ENCODE measurements at regions not wholly inside any gene's neighbourhood (a gene's known extent, or its start where the extent isn't known, plus 50 kb on each side); places are given as distances from the start of the nearest gene placed in this dataset.
A peak's percentile ranks its signal among the peaks of the same experiment; 100 is the strongest.

DNA sequence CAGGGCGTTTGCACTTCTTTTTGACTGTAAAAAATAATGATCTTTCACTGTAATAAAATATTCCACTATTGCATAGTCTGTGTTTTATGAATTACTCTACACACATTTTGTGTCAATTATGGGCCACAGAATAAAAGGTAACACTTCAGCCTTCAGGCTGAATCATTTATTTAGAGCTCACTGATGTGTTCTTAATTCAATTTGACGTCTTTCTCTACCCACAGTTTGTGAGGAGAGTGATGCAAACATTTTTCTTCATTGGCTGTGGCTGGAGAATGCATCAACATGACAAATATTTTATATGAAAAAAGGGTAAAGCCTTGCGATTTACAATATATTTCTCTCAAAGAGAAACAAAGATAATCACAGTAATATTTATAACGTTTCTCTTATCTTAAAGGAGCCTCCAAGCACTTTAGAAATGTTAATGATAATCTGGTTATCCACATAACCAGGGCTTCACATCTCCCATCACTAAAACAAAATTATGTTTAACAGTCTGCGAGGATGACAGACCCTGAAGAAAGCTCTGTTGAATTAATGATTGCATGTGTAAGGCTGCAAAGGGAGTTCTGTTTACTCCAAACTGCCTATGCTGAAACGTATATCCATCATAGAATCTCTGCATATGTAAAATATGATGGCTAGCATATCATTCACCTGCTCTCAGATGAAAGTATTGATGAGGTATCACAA, 951.3 kb downstream of the ZPLD1 start:
- no peak for DNase-seq

DNA sequence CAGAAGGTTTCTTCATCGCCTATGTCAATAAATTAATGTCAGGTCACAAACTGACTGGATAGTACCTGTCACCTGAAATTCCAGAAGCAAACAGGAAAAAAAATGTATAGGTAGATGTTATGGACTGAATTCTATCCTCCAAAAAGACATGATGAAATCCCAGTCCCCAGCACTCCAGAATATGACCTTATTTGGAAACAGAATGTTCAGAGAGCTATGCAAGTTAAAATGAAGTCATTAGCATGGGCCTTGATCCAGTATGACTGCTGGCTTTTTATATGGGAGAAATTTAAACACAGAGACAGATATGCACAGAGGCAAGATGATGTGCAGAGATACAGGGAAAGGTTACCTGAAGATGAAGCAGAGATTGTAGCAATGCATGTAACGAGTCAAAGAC, 953.4 kb downstream of the ZPLD1 start:
- DNase-seq = no peak

DNA sequence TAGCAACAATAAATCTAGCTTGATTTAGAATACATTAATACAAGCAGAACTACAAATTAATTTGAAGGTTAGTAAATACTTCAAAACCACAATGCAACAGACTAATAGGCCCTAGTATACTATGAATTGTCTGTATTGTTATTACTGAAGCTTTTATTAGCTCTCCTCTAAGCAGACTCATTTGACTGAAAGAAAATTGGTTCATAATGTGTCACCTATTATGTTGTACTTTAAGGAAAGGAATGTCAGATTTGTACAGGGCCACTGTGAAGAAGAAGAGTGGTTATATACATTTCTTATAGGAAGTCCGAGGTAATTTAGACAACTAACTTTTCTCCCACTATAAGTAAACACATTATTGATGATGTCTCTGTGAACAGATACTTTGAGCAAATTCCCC, 954.5 kb downstream of the ZPLD1 start:
- no peak for DNase-seq

DNA sequence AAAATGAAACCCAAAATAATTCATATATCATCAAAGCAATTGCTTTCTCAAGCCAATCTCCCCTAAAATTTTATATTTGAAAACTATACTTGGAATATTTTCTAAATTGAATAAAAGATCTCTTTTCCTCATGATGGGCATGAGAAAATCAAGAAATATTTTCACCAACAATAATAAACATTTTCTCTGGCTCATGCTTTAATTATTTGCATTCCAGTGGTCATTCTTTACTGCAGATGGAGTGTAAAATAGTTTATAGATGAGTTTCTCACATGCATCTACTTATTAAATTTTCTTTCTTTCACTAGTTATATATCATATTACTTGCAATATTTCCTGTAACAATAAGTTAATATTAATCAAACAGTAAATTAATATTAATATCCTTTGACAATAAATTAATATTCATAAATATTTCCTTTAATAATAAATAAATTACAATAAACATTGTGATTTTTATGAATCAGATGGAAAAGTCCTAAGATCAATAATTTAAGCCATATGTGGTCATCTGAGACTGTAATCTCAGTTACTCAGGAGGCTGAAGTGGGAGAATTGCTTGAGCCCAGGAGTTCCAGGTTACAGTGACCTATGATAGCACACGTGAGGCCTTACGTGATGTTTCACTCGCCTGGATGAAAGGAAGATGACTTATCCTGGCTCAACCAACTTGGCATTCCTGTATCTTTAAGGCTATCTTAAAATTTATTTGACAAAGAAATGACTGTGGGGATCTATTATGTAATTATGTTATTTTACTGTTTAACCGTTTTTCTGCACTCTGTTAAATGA, 958.8 kb downstream of the ZPLD1 start:
- no peak for DNase-seq

DNA sequence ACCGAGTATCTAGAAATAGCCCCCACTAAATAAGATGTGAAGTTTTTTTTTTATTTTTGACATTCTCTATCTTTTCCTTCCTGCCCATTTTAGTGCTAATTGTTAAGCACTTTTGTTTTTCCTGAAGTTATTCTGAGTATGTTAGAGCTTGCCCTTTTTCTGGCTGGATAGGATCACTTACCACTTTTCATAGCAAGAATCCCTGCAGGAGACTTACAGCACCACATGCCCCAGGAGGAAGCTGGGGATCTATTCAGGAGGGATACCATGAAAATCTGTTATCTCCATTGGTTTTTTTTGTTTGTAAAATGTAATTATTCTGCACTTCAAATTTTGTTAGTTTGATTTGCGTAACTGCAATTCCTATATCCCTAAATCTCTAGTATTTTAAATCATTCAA, 968.4 kb downstream of the ZPLD1 start:
- DNase-seq = no peak

DNA sequence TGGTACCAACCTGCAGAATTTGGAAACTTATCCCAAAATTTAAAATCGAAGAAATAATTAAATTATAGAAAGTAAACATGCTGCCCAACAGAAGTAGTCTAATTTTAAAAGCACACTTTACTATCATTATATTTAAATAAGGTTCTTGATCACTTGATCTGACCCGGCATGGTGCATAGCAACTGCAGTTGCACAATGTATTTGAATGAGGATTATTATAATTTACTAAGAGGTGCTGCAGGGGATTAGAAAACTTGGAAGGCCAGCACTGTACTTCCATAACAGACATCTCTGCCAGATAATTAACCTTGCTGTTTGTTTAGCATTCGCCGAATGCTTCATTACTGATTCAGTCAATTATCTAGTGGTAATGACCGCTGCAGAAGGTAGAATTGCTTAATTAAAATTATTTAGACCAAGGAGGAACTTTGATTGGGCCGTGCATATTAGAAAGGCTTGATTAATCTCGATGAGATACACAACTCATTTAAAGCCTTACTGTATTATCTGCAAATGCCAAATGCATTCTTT, 971.6 kb downstream of the ZPLD1 start:
- no peak for DNase-seq

DNA sequence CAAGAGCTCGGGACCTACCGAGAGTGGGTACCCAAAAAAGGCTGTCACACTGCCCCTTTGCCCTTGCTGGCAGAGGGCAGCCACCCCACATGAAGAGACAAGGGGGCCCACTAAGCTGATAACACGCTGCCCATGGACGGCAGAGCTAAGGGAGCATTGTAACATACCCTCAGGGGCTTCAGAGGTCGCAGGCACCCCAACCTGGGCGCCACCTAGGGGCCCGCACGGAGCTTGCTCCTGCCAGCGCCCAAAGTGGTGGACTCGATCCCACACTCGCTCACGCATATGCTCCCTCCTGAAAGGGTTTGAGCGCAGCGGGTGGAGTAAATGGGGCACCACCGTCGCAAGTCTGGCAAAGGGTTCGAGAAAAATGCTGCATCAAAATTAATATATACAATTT, 975.4 kb downstream of the ZPLD1 start:
- no peak for DNase-seq

DNA sequence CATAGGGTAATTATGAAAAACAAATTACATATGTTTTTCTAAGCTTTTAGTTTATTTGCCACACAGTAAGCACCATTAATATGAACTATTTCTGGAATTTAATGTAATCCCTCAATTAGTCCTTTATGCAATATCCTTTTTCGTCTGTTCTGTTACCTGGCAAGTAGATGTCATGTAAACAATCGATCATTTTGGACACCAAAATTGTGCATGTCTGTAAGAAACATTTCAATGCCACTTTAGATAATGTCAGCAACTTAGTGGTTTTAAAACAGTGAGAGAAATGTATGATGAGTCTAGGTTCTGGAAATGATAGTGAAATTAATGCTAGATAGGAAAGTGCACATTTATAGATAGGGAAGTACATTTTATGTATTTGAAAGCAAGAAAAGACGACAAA, 986.6 kb downstream of the ZPLD1 start:
- no peak for DNase-seq

DNA sequence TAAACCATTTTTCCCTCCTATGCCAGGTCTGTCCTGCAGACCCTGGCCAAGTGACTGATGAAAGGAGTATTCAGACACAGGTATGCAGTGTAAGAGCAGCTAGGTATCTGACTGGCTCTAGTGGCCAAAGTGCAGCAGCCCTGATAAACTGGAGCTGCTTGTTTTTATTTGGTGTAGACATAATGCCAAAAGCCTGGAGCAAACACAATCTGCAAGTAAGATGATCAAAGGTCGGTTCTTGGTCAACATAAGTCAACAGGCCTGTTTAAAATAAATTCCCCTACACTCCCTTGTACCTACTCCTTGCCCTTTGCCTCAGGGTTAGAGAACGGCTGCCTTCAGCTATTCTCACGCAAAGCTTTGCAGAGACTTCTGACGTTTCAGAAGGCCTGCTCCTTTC, 1003.1 kb downstream of the ZPLD1 start:
- DNase-seq = no peak

DNA sequence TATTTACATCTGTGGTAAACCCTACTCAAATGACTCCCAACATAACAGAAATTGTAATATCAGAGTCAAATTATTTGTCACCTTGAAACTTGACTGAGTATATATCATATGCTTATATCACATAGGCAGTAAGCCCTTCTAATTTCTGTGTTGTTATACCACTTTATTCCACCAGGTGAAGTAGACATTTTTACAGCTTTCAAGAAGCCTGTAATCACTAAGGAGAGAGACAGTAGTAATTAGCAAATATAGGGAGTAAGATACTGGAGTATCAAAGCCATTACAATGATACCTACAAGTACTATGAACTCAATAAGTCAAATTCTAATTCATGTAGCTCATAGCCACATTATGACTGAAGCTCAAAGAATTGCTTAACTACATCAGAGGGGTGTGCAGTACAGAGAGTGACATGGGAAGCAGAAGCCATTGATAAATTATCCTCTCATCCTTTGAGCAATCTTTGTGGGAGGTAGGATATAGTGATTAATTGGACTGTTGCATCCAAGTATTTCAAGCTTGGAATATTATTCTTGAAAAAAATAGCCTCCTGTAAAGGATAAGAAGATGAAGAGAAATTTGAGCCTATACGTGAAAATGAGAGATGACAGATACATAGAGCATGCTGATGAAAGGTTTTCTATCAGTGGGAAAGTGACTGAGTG, 1005.9 kb downstream of the ZPLD1 start:
- no peak for DNase-seq

DNA sequence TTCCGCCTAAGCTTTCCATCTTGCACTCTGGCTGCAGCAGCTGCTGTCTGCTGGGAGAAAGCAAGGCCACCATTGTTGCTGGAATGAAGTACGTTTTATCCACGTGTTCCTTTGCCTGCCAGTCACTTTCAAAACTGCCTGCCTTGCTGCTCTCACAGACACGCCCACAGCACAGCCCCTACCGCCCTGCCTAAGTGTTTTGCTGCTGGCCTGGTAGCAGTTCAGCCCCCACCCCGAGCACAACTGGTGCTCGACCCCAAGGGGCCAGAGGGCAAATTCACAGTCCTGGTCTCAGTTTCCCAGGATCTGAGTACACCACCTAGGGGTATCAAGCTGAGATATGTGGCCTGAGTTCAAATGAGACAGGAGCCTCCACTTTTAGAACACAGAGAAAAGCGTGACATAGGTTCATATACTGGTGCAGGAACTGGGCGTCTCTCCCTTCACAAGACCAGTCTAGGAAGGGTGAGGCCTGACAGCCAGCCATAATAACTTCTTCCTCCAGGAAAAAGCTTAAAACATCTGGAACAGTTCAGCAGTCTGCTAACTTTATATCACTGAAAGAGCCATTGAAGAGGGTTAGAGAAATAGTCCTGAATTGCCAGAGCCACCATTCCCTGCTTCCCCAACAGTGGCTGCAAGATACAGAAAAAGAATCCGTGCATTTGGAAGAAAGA, 1012.3 kb downstream of the ZPLD1 start:
- DNase-seq = no peak

DNA sequence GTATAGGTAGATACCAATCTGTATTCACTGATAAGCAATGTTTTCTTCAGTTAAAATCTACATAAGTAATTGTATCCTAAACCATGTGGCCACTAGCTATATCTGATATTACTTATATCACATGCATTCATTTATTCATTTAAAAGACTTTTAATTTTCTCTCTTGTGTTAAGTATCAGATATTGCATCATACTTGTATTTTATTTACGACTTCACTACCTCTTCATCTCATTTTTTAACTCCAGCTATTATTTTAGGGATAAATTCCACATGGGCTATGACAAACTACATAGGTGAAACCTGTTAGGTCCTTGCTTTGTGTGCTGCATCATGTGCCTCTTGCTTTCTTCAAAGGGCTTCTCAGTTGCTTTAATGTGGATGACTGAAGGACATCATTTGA, 1018.3 kb downstream of the ZPLD1 start:
- no peak for DNase-seq

DNA sequence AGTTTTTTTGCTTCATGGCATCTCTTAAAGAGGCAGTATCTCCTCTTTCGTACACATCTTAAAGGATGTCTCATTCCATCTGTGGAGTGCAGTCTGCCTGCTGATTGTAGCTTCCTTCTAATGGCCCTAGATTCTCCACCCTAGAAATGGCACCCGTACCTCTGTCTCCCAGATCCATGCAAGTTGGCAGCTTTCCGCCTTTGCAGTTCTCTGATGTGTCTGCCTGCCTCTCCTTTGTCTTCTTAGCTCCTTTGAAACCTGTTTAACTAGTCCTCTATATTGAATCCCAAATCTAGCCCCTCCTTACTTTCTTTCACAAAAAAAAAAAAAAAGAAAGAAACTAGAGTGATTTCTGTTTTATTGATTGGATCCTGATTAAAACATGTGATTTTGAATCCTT, 1025.0 kb downstream of the ZPLD1 start:
- DNase-seq = no peak

DNA sequence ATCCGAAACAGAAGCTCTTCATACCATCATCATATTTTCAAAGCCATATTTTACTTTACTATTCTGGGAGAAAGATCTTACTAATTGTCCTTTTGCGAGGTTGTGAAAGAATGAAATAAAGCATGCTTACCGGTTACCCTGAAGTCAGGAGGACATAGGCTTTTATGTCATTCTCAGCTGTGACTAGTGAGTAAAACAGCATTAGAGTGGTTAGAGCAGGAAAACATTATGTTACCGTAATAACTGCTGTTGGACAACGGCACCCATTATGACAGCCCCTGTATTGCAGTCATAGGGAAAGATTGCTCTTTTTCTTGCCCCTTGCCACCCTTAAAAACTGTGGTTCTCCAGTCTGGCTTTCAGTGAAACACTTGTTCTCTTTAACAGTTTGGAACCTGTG, 1035.7 kb downstream of the ZPLD1 start:
- DNase-seq = no peak

DNA sequence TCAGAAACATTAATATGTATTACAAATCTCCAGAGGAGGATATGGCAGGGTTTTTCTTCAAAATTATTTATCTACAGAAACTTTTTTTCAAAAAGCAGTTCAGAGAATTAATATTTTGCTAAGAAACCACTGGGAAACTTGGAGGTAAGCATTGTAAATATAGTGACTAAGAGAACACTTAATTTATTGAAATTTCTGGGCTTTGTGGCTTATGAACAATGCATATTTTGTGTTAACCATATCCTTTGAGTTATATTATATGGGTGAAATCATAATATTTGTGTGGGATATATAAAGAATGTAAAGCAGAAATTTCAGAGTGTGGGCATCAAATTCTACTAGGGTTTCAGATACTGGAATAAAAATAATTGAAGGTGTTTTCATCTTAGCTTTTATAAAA, 1059.2 kb downstream of the ZPLD1 start:
- no peak for DNase-seq

DNA sequence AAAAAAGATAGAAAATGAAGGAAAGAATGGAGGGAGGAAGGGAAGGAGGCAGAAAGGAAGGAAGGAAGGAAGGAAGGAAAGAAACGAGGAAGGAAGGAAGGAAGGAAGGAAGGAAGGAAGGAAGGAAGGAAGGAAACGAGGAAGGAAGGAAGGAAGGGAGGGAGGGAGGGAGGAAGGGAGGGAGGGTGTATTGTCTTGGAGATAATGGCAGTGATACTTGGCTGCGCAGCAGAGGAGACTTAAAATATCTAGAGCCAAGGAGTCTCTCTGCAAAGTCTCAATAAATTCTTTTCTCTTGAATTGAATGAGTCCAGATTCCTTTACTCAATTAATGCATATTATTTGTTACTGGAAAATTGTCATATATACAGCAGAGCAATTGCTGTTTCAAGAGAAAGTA, 1059.7 kb downstream of the ZPLD1 start:
- DNase-seq = no peak

DNA sequence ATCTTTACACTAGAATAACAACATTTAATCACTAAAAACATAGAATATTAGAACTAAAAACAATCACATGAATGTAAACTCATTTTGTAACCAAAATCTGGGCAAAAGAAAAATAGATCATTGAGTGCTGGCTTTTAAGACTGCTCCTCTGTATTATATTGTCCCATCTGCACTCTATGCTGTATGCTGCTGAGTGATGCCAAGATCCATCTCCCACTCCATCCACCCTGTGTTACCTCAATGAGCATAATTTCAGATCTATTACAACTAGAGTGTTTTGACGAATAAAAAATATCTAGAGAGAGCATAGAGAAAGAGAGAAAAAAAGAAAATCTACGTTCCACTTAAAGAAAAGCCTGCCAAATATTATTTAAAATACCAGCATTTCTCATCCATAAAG, 1060.4 kb downstream of the ZPLD1 start:
- no peak for DNase-seq

DNA sequence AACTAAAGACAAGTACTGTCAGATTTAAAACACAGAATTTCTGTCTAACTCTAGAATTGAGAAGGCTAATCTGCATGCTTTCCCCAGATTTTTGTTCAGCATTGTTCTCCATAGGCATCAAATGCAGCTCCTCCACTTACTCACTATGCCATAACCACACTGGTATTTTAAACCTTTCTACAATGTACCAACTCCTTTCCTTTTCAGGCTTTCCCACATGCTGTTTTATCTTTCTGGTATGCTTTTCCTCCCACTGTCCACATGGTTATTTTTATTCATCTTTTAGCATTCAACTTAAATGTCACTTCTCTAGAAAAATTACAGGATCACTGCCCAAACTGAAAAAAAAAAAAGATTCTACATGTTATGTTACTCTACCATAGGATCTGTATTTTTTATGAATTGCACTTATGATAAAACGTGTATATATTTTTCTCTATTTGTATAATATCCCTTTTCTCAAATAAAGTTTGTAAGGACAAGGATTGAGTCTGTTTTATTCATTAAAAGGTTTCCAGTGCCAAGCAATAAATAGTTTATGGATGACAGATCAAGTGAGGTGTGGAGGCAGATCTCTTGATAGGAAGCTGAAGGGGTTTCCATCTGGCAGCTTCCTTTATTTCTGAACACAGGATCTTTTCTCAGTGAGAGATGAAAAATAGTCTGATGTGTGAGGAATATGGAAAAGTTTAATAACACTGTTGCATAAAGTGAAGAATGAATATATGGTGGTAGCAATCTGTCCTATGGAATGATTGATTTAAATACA, 1064.5 kb downstream of the ZPLD1 start:
- DNase-seq = peak; percentile 62

DNA sequence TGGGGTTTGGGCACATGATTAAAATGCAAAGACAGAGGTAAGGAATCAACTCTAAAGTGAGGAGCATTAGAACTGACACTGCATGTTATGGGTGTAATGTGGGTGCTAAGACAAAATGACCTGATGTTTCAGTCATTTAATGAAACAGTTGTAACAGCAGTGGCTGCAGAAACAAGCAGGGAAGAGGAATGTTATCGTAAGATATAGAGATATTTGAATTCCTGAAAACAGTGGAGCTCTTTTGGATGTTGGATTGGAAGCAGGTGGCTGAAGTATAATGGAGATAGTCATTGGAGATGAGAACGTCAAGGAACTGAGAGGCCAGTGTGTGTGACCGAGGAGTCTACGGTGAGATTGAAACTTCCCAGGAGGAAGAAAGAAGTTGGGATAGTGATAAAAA, 1065.2 kb downstream of the ZPLD1 start:
- no peak for DNase-seq

DNA sequence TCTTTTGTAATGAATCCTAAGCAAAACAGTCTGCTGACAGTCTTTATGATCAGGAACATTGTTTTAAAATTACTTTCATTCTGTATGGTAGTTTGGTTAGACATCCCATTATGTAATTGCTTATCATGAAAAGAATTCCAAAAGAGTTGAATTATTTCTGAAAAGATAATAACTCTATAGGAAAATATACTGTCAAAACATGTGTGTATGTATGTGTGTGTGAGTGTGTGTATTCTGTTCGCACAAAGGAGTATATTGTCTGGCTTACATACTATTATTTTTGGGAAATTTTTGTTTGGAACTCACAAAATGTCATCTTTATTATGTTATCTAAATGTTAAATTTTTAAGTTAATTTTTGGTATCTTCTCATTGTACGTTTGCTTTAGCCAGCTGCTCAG, 1075.9 kb downstream of the ZPLD1 start:
- DNase-seq = no peak

DNA sequence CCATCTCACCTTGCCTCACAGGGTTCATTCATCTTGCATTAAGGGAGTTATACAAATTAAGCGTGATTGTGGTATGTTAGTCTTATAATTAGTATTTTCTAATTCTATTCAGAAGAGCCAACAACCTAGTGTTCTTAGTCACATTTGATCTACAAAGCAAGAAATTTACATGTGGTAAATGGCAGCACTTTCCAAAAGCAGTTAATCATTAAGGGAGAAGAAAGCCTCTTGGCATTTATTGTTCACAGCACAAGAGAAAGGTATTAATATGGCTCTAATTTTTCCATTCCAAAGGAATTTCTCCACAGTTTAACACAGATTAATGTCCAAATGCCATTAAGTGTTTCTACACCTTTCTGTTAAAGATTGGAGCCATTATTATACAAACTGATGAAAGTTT, 1077.1 kb downstream of the ZPLD1 start:
- no peak for DNase-seq

DNA sequence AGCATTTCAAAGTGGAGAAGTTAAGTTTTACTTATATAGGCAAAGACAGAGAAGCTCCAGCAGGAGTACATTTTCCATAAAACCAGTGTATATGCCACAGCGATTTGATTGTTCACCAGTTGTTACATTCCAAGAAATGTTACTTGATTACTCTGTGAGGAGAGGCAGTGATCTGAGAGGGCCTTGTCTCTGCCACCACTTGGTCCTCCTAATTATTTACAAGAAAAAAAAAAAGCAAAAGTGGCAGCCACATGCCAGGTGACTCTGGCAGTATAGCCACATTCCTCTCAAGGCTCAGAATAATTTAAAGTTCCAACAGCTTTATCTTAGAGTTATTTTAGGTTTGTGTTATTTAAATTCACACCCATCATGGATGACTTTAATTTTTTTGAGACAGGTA, 1077.8 kb downstream of the ZPLD1 start:
- no peak for DNase-seq

DNA sequence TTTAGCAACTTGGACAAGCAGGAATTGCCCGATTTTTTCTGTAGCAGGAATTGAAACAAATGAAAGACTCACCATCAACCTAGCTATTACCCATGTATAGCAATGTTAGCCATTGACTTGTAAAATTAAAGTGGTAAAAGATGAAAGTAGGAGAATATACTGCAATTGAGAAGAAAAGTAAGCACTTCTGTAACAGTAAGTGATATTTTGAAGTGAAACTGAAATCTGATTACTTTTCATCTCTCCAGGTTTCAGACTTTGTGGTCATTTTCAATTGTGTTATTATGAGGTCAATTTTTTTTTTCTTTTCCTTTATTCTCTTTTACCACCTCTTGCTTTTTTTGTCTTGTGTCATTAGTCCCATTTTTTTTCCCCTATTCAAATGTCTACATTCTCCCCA, 1078.2 kb downstream of the ZPLD1 start:
- no peak for DNase-seq

All from amniotic stem cell (primary cell).